ENCODE measurements at regions not wholly inside any gene's neighbourhood (a gene's known extent, or its start where the extent isn't known, plus 50 kb on each side); places are given as distances from the start of the nearest gene placed in this dataset.
"Not testable (repeated sequence)": the region's sequence is repeated elsewhere in the genome, so short reads cannot be mapped to it uniquely, and the experiment has no call there.

DNA sequence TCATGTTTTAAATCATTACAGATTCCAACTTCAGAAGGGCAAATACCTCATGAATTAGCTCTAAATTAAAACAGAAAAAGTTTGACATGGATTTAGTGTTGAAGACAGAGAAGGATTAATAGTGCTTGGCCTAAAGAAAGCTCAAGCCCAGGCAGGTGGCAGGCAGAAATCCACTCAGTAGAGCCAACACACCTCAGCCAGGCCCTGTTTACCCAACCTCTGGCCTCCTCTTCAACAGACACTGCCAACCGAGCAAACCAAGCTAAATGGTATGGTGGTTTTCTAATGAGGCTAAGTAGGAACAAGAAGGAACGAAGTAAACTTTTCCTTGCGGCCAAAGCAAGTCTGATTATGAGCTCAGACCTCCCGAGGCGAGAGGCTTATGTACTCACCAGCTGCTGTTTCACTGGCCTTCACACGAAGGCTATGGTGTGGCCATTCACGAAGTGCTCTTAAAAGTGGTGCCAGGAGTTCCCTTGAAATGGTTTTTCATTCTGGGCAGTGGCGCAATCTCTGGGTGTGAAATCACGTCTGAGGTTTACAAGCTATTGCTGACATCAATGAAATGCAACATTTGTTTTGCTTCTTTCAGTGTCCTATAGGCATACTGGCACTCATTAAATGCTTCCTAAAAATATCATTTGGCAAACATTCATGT is 124.1 kb upstream of the LGR5 start:
- no peaks in the 10 kb centered on the region for H4K20me1 ChIP-seq (ENCODE audit: control insufficient read depth, extremely low read depth, insufficient read depth, low read length)

DNA sequence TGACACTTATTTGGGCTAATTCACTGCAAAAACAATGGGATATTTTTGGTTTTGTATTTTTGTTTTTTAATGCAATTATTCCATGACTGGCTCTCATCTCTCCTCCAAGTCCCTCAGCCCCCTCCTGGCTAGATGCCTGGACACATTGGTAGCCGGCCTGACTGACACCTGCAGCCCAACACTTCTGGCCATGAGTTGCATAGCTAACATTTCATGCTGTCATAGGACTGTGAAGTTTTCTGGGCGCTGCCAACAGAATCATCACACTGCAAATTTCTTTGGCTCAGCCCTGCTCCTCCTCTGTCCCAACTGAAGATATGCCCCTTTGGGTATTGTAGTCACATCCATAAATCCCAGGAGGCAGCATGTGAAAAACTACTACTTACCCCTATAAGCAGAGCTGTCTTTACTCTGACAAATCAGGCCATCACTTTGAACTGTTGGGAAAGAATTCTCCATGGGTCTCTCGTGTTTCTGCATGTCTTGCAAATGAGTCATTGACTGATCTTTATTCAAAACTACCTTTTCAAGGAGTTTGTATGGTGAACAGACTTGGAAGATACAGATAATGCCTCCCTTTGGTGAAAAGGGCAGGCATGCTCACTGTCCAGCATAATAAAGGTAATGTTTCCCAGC is 126.7 kb upstream of the LGR5 start:
- peak; percentile 13 to 55 for DNase-seq (ENCODE audit: low read depth in 2 of 2)
- Histone ChIP-seq H3K27me3 (ENCODE audit: control insufficient read depth, insufficient read depth, low read length) (no peaks in the 10 kb centered on the region), H3K79me2 (ENCODE audit: control insufficient read depth, insufficient read depth, low read length) (no peaks in the 10 kb centered on the region), H2AFZ (ENCODE audit: low read length) (no peak overlapping the region), H4K20me1 (ENCODE audit: control insufficient read depth, extremely low read depth, insufficient read depth, low read length) (no peaks in the 10 kb centered on the region), H3K9me3 (ENCODE audit: control insufficient read depth, insufficient read depth, low read depth, low read length) (no peaks in the 10 kb centered on the region), H3K27ac (ENCODE audit: insufficient read depth, low read length) (no peak overlapping the region), H3K4me1 (ENCODE audit: control insufficient read depth, extremely low read depth, insufficient read depth, low read length) (no peaks in the 10 kb centered on the region), H3K4me2 (ENCODE audit: extremely low read depth, insufficient read depth, low read length) (no peak overlapping the region), H3K9ac (ENCODE audit: insufficient read depth, low read length) (no peak overlapping the region), H3K4me3 (replicated peaks in 1 of 4; ENCODE audit: control extremely low read depth in 1 of 4, insufficient read depth in 1 of 4, low read depth in 3 of 4, low read length in 4 of 4) (no peak overlapping the region), H3K36me3 (ENCODE audit: control insufficient read depth, insufficient read depth, low read length) (no peaks in the 10 kb centered on the region)
- TF ChIP-seq, protein P1, sequence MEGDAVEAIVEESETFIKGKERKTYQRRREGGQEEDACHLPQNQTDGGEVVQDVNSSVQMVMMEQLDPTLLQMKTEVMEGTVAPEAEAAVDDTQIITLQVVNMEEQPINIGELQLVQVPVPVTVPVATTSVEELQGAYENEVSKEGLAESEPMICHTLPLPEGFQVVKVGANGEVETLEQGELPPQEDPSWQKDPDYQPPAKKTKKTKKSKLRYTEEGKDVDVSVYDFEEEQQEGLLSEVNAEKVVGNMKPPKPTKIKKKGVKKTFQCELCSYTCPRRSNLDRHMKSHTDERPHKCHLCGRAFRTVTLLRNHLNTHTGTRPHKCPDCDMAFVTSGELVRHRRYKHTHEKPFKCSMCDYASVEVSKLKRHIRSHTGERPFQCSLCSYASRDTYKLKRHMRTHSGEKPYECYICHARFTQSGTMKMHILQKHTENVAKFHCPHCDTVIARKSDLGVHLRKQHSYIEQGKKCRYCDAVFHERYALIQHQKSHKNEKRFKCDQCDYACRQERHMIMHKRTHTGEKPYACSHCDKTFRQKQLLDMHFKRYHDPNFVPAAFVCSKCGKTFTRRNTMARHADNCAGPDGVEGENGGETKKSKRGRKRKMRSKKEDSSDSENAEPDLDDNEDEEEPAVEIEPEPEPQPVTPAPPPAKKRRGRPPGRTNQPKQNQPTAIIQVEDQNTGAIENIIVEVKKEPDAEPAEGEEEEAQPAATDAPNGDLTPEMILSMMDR (conservative IDR thresholded peaks at IDR 0.05 in 1 of 2, IDR thresholded peaks at IDR 0.05 in 1 of 2; ENCODE audit: low read depth in 1 of 2, low read length in 2 of 2) = no peak

More for the DNA sequence above, 124.1 kb upstream of the LGR5 start:
- no peak overlapping the region for H3K4me3 ChIP-seq (replicated peaks in 1 of 4; ENCODE audit: control extremely low read depth in 1 of 4, insufficient read depth in 1 of 4, low read depth in 3 of 4, low read length in 4 of 4)
- H3K79me2 ChIP-seq (ENCODE audit: control insufficient read depth, insufficient read depth, low read length) = no peaks in the 10 kb centered on the region
- H3K36me3 ChIP-seq (ENCODE audit: control insufficient read depth, insufficient read depth, low read length) = no peaks in the 10 kb centered on the region
- no peaks in the 10 kb centered on the region for H3K9me3 ChIP-seq (ENCODE audit: control insufficient read depth, insufficient read depth, low read depth, low read length)
- TF ChIP-seq EZH2 (IDR thresholded peaks at IDR 0.05; ENCODE audit: low read length, missing control alignments) = no peak
- TF ChIP-seq, protein P1 (conservative IDR thresholded peaks at IDR 0.05 in 1 of 2, IDR thresholded peaks at IDR 0.05 in 1 of 2; ENCODE audit: low read depth in 1 of 2, low read length in 2 of 2) = no peak
- H3K4me1 ChIP-seq (ENCODE audit: control insufficient read depth, extremely low read depth, insufficient read depth, low read length) = no peaks in the 10 kb centered on the region
- H3K4me2 ChIP-seq (ENCODE audit: extremely low read depth, insufficient read depth, low read length) = no peak overlapping the region
- DNase-seq (ENCODE audit: low read depth in 2 of 2) = peak in 1 of 2 donors; percentile 54
- no peak overlapping the region for H2AFZ ChIP-seq (ENCODE audit: low read length)
- no peak overlapping the region for H3K27ac ChIP-seq (ENCODE audit: insufficient read depth, low read length)
- H3K27me3 ChIP-seq (ENCODE audit: control insufficient read depth, insufficient read depth, low read length) = no peaks in the 10 kb centered on the region
- H3K9ac ChIP-seq (ENCODE audit: insufficient read depth, low read length) = no peak overlapping the region

DNA sequence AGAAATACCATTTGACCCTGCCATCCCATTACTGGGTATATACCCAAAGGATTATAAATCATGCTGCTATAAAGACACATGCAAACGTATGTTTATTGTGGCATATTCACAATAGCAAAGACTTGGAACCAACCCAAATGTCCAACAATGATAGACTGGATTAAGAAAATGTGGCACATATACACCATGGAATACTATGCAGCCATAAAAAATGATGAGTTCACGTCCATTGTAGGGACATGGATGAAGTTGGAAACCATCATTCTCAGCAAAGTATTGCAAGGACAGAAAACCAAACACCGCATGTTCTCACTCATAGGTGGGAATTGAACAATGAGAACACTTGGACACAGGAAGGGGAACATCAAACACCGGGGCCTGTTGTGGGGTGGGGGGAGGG is 128.0 kb upstream of the LGR5 start:
- DNase-seq (ENCODE audit: low read depth in 2 of 2); H3K9me3 ChIP-seq (ENCODE audit: control insufficient read depth, insufficient read depth, low read depth, low read length); H3K79me2 ChIP-seq (ENCODE audit: control insufficient read depth, insufficient read depth, low read length); H3K4me1 ChIP-seq (ENCODE audit: control insufficient read depth, extremely low read depth, insufficient read depth, low read length); H2AFZ ChIP-seq (ENCODE audit: low read length); H3K36me3 ChIP-seq (ENCODE audit: control insufficient read depth, insufficient read depth, low read length); H3K9ac ChIP-seq (ENCODE audit: insufficient read depth, low read length); H4K20me1 ChIP-seq (ENCODE audit: control insufficient read depth, extremely low read depth, insufficient read depth, low read length); H3K27ac ChIP-seq (ENCODE audit: insufficient read depth, low read length); H3K4me3 ChIP-seq (replicated peaks in 1 of 4; ENCODE audit: control extremely low read depth in 1 of 4, insufficient read depth in 1 of 4, low read depth in 3 of 4, low read length in 4 of 4); H3K4me2 ChIP-seq (ENCODE audit: extremely low read depth, insufficient read depth, low read length); H3K27me3 ChIP-seq (ENCODE audit: control insufficient read depth, insufficient read depth, low read length): not testable (repeated sequence)

All from fibroblast of lung (primary cell).